AG04449 (cell line): ENCODE measurements at regions not wholly inside any gene's neighbourhood (a gene's known extent, or its start where the extent isn't known, plus 50 kb on each side); places are given as distances from the start of the nearest gene placed in this dataset.

ENCODE experiments used
- CTCF ChIA-PET: fragments of 350-600 bp; formaldehyde crosslinking; extraction: SDS; loops from one replicate; lab custom pipeline; 2021; ENCODE audit warnings: antibody characterized with exemption; lab: Yijun Ruan, JAX
- POLR2A ChIA-PET: fragments of 400-600, 350-600 bp; formaldehyde crosslinking; extraction: SDS; loops from one replicate; lab custom pipeline; 2020; ENCODE audit warnings: antibody characterized with exemption, inconsistent platforms; lab: Yijun Ruan, JAX
- DNase-seq: peaks from one replicate; pipeline ENCODE4 v3.0.0-alpha.2; 2010; ENCODE audit warnings: low read depth, low spot score
- H3K4me3 ChIP-seq: 2 replicates; pipeline ENCODE4 v1.5.1; 2011; ENCODE audit warnings: low read depth, mild to moderate bottlenecking, control low read depth, low read length
- TF ChIP-seq, protein P1 (sequence below): IDR thresholded peaks from one replicate; pipeline ENCODE4 v1.5.1; 2011; ENCODE audit warnings: mild to moderate bottlenecking, moderate library complexity, low read length, control low read depth, inconsistent platforms; ENCODE audit not compliant: insufficient read depth; ENCODE audit errors: missing control alignments

DNA sequence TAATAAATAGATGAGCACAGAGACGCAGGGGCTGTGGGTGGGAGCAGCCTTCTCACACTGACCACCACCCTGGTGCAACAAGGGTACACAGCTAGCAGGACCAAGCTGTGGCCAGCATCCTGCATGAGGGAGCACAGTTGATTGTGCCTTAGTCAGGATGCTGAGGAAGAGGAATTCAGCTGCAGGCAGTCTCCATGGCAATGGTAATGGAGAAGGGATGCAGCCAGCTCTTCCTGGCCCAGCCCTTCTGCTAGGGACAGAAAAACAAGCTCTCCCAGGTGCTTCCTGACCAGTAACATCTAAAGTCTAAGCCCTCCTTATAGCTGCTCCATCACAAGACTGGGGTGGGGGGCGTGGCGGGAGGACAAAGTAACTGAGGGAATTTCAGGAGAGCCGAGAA is 363.5 kb downstream of the BUD13 start:
- DNase-seq: no peak
- ChIA-PET CTCF (no interaction called here), POLR2A (no interaction called here)
- TF ChIP-seq, protein P1, sequence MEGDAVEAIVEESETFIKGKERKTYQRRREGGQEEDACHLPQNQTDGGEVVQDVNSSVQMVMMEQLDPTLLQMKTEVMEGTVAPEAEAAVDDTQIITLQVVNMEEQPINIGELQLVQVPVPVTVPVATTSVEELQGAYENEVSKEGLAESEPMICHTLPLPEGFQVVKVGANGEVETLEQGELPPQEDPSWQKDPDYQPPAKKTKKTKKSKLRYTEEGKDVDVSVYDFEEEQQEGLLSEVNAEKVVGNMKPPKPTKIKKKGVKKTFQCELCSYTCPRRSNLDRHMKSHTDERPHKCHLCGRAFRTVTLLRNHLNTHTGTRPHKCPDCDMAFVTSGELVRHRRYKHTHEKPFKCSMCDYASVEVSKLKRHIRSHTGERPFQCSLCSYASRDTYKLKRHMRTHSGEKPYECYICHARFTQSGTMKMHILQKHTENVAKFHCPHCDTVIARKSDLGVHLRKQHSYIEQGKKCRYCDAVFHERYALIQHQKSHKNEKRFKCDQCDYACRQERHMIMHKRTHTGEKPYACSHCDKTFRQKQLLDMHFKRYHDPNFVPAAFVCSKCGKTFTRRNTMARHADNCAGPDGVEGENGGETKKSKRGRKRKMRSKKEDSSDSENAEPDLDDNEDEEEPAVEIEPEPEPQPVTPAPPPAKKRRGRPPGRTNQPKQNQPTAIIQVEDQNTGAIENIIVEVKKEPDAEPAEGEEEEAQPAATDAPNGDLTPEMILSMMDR: no peak
- no peak overlapping the region for H3K4me3 ChIP-seq

DNA sequence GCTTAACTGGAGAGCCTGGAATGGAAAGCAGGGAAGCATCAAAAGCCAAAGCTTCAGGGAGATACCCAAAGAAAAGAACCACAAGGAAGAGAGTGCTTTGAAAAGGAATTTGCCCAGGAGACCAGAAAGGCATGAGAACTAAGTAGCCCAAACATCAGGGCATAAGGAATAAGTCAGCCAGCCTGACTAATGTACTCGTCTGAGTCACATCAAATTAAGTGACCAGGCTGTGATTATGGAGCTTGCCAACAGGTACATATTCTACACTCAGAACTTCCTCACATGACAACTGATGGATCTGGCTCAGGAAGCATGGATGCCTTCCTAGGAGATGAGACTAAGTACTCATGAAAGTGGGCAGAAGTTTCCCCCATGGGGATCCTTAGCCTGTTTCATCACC is 366.7 kb downstream of the BUD13 start:
- no peak for DNase-seq
- CTCF ChIA-PET: no interaction called here
- TF ChIP-seq, protein P1: no peak
- POLR2A ChIA-PET: no interaction called here
- no peak overlapping the region for H3K4me3 ChIP-seq

DNA sequence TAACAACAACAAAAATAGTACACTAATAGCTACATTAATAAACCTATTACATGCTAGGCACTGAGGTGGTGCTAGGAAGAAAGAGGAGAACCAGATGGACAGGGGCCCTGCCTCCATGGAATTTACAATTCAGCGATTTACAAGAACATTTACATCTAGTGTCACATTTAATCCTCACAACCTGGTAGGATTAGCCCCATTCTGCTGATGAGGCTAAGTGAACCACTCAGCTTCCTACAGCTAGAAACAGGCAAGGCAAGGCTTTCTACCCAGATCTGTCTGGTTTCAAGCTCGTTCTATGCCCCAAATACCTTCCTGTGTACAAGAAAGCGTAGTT is 368.4 kb downstream of the BUD13 start:
- DNase-seq: no peak
- ChIA-PET CTCF (no interaction called here), POLR2A (no interaction called here)
- no peak overlapping the region for H3K4me3 ChIP-seq
- TF ChIP-seq, protein P1: no peak

DNA sequence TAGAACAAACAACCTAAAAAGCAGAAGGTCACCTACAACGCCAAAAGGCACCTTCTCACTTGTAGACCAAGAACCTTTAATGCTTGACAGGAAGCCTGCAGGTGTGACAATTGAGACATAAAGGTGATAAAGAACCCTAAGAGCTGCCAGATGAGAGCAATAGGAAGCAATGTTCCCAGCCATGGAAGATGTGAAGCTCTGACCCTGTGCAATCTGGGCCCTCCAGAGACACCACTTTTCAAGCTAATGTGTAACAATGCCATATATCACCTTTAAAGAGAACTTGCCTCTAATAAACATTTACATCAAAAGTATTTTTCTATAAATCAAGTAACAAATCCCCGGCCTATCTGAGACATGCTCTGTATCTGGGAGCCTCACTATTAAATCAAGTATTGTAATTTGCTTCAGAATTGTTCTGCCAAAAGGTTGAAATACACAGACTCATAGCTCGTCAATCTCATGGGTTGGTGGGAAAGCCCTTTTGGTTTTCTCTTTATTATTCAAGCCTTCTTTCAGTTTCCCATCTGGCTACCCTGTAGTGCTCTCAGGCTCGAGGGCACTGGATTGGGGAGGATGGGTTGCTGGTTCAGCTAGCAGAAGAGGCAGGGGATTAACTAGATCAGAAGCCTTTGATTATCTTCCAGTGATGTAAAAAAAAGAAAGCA is 368.9 kb downstream of the BUD13 start:
- DNase-seq: no peak
- CTCF ChIA-PET: no interaction called here
- POLR2A ChIA-PET: no interaction called here

DNA sequence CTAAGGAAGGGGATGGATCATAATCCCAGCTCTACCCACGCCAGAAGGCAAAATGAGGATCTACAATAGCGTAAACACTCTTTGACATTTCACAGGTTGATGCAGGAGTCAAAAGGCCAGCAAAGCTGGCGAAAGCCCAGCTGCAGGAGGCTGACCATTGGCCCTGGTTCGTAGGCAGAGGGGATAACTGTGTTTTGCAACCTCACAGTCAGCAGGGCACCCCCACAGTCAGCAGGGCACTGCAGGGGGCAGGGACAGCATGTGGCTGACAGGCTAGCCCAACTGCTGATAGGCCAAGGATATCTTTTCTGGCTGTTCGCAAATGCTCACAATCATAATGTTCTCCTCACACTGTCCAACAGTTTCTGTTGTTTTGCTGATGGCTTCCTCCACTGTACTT is 372.7 kb downstream of the BUD13 start:
- ChIA-PET CTCF (no interaction called here), POLR2A (no interaction called here)
- TF ChIP-seq, protein P1: no peak
- no peak for DNase-seq
- no peak overlapping the region for H3K4me3 ChIP-seq

More for the DNA sequence above, 368.9 kb downstream of the BUD13 start:
- no peak overlapping the region for H3K4me3 ChIP-seq
- TF ChIP-seq, protein P1: no peak

DNA sequence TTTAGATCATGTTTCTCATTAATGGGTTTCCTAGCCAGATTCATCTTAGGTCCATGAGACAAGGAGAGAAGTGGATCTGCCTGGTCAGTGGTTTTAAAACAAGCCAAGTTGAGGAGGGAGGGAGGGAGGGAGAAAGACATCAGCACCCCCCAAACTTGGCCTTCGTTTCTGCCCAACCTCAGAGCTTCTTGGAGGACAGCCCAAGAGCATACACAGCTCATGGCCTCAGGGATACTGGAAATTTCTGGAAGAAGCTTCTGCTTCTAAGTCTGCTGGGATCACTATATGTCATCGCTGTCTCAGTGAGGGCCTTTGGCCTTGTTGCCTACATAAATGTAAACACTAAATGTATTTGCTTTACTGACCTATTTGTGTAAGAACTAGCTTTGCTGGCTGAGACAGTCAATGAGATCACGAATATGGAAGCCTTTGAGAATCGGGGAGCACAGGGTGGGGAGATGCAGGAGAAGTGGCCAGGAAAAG is 375.1 kb downstream of the BUD13 start:
- ChIA-PET CTCF (no interaction called here), POLR2A (no interaction called here)
- no peak for DNase-seq
- no peak overlapping the region for H3K4me3 ChIP-seq
- TF ChIP-seq, protein P1: no peak
